Stimulated activated naive CD8-positive, alpha-beta T cell treated with anti-CD3 and anti-CD28 coated beads, Interleukin-15, amount 100 ng/mL, for 72 hours (primary cell): ENCODE measurements at regions not wholly inside any gene's neighbourhood (a gene's known extent, or its start where the extent isn't known, plus 50 kb on each side); places are given as distances from the start of the nearest gene placed in this dataset.

Experiments
- ATAC-seq: fragments of 150-1000 bp; cut with Tn5 transposase; 2 replicates; pipeline ENCODE4 v1.10.0; 2021; ENCODE audit warnings: mild to moderate bottlenecking, moderate library complexity
- DNase-seq, 2 donors: peaks; one replicate each; pipeline ENCODE4 v3.0.0; 2021 to 2022
- H3K27ac Mint-ChIP-seq, 2 donors: one replicate each; pipeline ENCODE4 v1.8.0; 2022; ENCODE audit warnings: mild to moderate bottlenecking in 2 of 2, mixed read lengths in 2 of 2, moderate library complexity in 2 of 2
- H3K27me3 Mint-ChIP-seq: one replicate; pipeline ENCODE4 v1.8.0; 2022; ENCODE audit warnings: mixed read lengths
- H3K4me1 Mint-ChIP-seq: one replicate; pipeline ENCODE4 v1.8.0; 2022; ENCODE audit warnings: mild to moderate bottlenecking, mixed read lengths
- H3K4me3 Mint-ChIP-seq, 2 donors: one replicate each; pipeline ENCODE4 v1.8.0; 2022; ENCODE audit warnings: mild to moderate bottlenecking in 2 of 2, mixed read lengths in 2 of 2, moderate library complexity in 1 of 2
- H3K9me3 Mint-ChIP-seq, 2 donors: one replicate each; pipeline ENCODE4 v1.8.0; 2022; ENCODE audit warnings: mixed read lengths in 2 of 2

DNA sequence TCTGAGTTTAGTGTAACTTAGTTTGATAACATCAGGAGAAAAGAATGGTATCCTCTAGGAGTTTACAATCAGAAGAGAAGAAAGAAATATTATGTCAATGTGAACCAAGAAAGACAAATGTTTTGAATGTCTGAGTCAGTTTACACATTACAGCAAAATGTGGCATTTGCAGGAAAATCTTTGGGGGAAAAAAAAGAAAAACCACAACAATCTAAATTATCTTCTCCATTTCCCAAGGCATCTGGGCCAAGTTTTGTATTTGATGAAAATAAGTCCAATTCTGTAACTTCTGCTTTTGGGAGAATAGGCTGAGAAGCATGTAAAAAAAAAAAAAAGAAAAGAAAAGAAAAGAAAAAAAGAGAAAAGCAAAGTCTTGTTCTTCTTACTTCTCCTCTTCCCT is 58.8 kb upstream of the FLRT2 start:
- Mint-ChIP-seq H3K27me3 (no peaks in the 10 kb centered on the region), H3K27ac (no peak overlapping the region), H3K4me1 (no peaks in the 10 kb centered on the region), H3K4me3 (no peak overlapping the region), H3K9me3 (no peaks in the 10 kb centered on the region)
- no peak for DNase-seq
- no peak for ATAC-seq

DNA sequence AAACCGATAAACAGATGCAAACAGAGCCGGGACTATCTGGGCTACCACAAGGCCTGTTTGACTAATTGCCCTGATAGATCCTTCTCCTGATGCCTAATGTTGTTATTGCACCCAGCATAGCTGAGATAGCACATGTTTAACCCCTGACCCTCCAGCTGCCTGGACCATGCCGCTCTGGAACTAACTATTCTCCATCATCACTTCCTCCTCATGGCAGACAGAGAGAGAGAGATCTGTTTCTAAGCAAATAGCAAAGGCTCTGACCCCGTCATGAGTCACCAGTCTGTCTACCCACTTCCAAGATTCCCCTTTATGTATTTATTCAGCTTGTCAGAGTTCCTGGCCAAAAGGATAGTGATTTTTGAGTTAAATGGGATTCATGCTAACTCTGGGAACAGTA is 58.2 kb upstream of the FLRT2 start:
- ATAC-seq, result no peak
- no peak overlapping the region for H3K4me3 Mint-ChIP-seq
- no peaks in the 10 kb centered on the region for H3K4me1 Mint-ChIP-seq
- DNase-seq, result no peak
- H3K27ac Mint-ChIP-seq, result no peak overlapping the region
- H3K27me3 Mint-ChIP-seq, result no peaks in the 10 kb centered on the region
- H3K9me3 Mint-ChIP-seq, result no peaks in the 10 kb centered on the region

DNA sequence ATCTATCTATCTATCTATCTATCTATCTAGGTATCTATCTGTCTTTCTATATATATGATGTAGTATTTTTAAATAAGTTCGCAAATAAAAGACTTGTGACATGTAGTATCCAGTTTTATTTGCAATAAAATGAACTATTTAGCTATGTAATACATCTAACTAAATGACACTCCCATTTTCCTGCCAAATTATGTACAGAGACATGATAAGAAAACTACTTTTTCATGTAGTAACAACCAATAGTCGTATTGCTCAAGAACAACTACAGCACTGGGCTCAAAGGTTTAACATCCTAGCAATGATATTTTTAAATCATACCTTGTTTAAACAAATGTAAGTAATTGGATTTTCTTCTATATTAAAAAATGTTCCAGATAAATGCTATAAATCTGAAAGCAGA is 55.5 kb upstream of the FLRT2 start:
- Mint-ChIP-seq H3K27me3 (no peaks in the 10 kb centered on the region), H3K4me1 (no peaks in the 10 kb centered on the region), H3K27ac (no peak overlapping the region), H3K4me3 (no peak overlapping the region), H3K9me3 (no peaks in the 10 kb centered on the region)
- no peak for DNase-seq
- ATAC-seq, result no peak

DNA sequence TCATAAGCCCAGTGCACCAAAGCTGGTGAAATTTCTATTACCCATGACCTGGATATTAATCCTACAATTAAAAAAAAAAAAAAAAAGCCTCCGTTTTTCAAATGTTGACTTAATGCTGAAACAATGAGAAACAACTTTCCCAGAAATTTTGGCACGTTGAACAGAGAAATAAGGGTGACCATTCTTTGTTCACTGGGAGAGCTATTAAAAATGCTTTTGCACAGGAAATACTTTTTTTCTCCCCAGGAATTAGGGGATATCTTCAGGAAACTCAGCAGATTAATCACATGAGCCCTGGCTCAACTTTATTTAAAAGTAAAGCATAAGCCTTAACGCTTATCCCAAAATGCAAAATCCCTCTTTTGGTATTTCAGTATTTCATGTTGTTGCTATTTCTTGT is 54.8 kb upstream of the FLRT2 start:
- no peaks in the 10 kb centered on the region for H3K9me3 Mint-ChIP-seq

DNA sequence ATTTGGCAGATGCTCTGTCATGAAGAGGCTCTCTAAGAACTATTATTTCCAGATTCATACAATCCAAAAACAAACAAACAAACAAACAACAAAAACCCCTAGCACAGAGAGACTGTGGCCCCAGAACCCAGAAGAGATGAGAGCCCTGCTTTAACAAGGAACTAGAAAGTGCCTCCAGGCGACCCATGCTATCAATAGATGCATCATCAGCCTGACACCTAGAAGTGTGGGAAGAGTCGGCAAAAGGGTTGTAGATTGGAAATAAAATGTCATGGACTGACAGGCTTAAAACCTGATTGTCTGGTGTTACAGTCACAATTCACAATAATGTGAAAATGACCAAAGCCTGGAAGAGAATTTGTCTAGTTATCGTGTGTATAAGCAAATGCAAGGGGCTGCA is 50.6 kb upstream of the FLRT2 start:
- ATAC-seq (no peak), DNase-seq (no peak)
- Mint-ChIP-seq H3K4me3 (no peak overlapping the region), H3K27me3 (no peaks in the 10 kb centered on the region), H3K27ac (no peak overlapping the region), H3K4me1 (no peaks in the 10 kb centered on the region), H3K9me3 (no peaks in the 10 kb centered on the region)

More for the DNA sequence above, 54.8 kb upstream of the FLRT2 start:
- Mint-ChIP-seq H3K27ac (no peak overlapping the region), H3K4me3 (no peak overlapping the region), H3K4me1 (no peaks in the 10 kb centered on the region), H3K27me3 (no peaks in the 10 kb centered on the region)
- ATAC-seq (no peak), DNase-seq (no peak)

DNA sequence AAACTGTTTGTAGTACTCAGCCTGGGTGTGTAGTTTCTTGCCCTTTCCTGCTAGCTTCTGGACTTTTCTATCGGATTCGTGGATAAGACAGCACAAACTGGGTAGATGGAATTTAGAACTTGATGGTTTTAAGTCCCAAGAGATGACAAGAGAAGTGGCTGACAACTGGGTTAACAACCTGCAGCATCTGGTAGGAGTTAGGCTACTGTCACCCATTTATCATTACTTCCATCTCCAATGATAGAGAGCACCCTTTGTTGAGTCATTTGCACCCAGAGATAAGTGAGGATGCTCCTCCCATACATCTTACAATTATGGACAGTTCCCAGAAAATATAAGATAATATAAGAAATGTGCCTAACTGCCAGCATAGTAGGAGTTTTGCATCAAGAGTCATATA is 50.2 kb upstream of the FLRT2 start:
- no peaks in the 10 kb centered on the region for H3K9me3 Mint-ChIP-seq
- no peaks in the 10 kb centered on the region for H3K4me1 Mint-ChIP-seq

More for the DNA sequence above, 50.2 kb upstream of the FLRT2 start:
- ATAC-seq, result no peak
- Mint-ChIP-seq H3K4me3 (no peak overlapping the region), H3K27ac (no peak overlapping the region), H3K27me3 (no peaks in the 10 kb centered on the region)
- no peak for DNase-seq
